ENCODE measurements at regions not wholly inside any gene's neighbourhood (a gene's known extent, or its start where the extent isn't known, plus 50 kb on each side); places are given as distances from the start of the nearest gene placed in this dataset.
"Not testable (repeated sequence)": the region's sequence is repeated elsewhere in the genome, so short reads cannot be mapped to it uniquely, and the experiment has no call there.

GRCh38 chr3:110679285-110679684 is 392.3 kb upstream of the NECTIN3 start:
- no peak overlapping the region for H3K4me3 ChIP-seq (ENCODE audit: low read length)
- no peak for DNase-seq (ENCODE audit: low read depth)
- no peak for TF ChIP-seq CTCF (conservative IDR thresholded peaks at IDR 0.05; ENCODE audit: low read length)

- TF ChIP-seq CTCF (conservative IDR thresholded peaks at IDR 0.05; ENCODE audit: low read length), result no peak
- DNase-seq (ENCODE audit: low read depth), result no peak
- no peak overlapping the region for H3K4me3 ChIP-seq (ENCODE audit: low read length)
Measured at GRCh38 chr3:110680450-110680849, 391.2 kb upstream of the NECTIN3 start.

GRCh38 chr3:110684466-110684865 is 387.1 kb upstream of the NECTIN3 start:
- no peak for TF ChIP-seq CTCF (conservative IDR thresholded peaks at IDR 0.05; ENCODE audit: low read length)
- no peak for DNase-seq (ENCODE audit: low read depth)
- no peak overlapping the region for H3K4me3 ChIP-seq (ENCODE audit: low read length)

GRCh38 chr3:110685630-110686029 is 386.0 kb upstream of the NECTIN3 start:
- H3K4me3 ChIP-seq (ENCODE audit: low read length), result no peak overlapping the region
- no peak for TF ChIP-seq CTCF (conservative IDR thresholded peaks at IDR 0.05; ENCODE audit: low read length)
- no peak for DNase-seq (ENCODE audit: low read depth)

- H3K4me3 ChIP-seq (ENCODE audit: low read length), result no peak overlapping the region
- no peak for DNase-seq (ENCODE audit: low read depth)
- TF ChIP-seq CTCF (conservative IDR thresholded peaks at IDR 0.05; ENCODE audit: low read length), result no peak
Measured at GRCh38 chr3:110686701-110687100, 384.9 kb upstream of the NECTIN3 start.

GRCh38 chr3:110687138-110687537 is 384.5 kb upstream of the NECTIN3 start:
- no peak for TF ChIP-seq CTCF (conservative IDR thresholded peaks at IDR 0.05; ENCODE audit: low read length)
- DNase-seq (ENCODE audit: low read depth), result no peak
- no peak overlapping the region for H3K4me3 ChIP-seq (ENCODE audit: low read length)

- peak; percentile 62 for DNase-seq (ENCODE audit: low read depth)
- no peak for TF ChIP-seq CTCF (conservative IDR thresholded peaks at IDR 0.05; ENCODE audit: low read length)
- H3K4me3 ChIP-seq (ENCODE audit: low read length), result no peak overlapping the region
Measured at GRCh38 chr3:110697961-110698360, 373.7 kb upstream of the NECTIN3 start.

GRCh38 chr3:110704332-110704731 is 367.3 kb upstream of the NECTIN3 start:
- not testable (repeated sequence) for DNase-seq (ENCODE audit: low read depth); H3K4me3 ChIP-seq (ENCODE audit: low read length)
